Stomach (tissue), 4 donors: ENCODE measurements at regions not wholly inside any gene's neighbourhood (a gene's known extent, or its start where the extent isn't known, plus 50 kb on each side); places are given as distances from the start of the nearest gene placed in this dataset.

ENCODE experiments used
- CTCF ChIP-seq, 7 experiments: fragments of 450-650 bp in 4 of 7; fragments of 200-600 bp in 3 of 7; sonication (generic) in 3 of 7; IDR thresholded peaks; one replicate each; pipeline ENCODE4 v1.5.1; 2016 to 2019; ENCODE audit warnings: antibody characterized with exemption in 7 of 7, control low read depth in 2 of 7, mild to moderate bottlenecking in 1 of 7
- EP300 ChIP-seq: sonication (generic); formaldehyde crosslinking; IDR thresholded peaks from one replicate; pipeline ENCODE4 v1.6.1; 2017; ENCODE audit warnings: antibody characterized with exemption
- POLR2A ChIP-seq, 4 donors: fragments of 450-650 bp; IDR thresholded peaks; one replicate each; pipeline ENCODE4 v1.6.1; 2016; ENCODE audit warnings: antibody characterized with exemption in 4 of 4, control low read depth in 2 of 4, mild to moderate bottlenecking in 1 of 4, moderate library complexity in 1 of 4
- POLR2AphosphoS5 ChIP-seq, 3 donors: sonication (generic); formaldehyde crosslinking; IDR thresholded peaks; one replicate each; pipeline ENCODE4 v1.6.1; 2016; ENCODE audit warnings: antibody characterized with exemption in 3 of 3

GRCh38 chr5:87169300-87169991 is 98.2 kb upstream of the RASA1 start:
- TF ChIP-seq POLR2A (IDR thresholded peaks at IDR 0.05) (no peak), CTCF (IDR thresholded peaks at IDR 0.05) (no peak), EP300 (no peak), POLR2AphosphoS5 (IDR thresholded peaks at IDR 0.05) (no peak)
